ENCODE measurements at regions not wholly inside any gene's neighbourhood (a gene's known extent, or its start where the extent isn't known, plus 50 kb on each side); places are given as distances from the start of the nearest gene placed in this dataset.

DNA sequence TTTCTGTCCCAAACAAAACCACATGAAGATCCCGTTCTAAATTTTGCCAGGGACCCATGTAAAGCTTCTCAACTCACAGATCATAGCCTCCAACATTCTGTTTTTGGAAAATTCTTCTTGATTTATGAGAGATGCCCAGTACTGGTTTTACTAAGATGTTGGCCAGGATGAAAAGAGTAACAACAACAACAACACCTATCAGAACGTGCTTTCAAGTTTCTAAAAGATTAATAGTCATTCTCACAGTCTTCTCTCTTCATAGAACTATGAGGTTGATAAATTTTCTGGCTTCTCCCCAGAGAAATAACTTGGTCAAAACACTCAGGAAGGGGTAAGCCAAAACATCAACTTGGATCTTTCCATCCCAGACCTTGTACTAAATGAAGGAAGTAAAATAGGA, 567.5 kb upstream of the IGFBP3 start:
- no peak for DNase-seq
- no peaks in the 10 kb centered on the region for H3K9me3 ChIP-seq
- H3K27ac ChIP-seq: peak overlapping the region; percentile 77 to 79
- no peak for TF ChIP-seq POLR2A (IDR thresholded peaks at IDR 0.05)
- TF ChIP-seq, protein P1, sequence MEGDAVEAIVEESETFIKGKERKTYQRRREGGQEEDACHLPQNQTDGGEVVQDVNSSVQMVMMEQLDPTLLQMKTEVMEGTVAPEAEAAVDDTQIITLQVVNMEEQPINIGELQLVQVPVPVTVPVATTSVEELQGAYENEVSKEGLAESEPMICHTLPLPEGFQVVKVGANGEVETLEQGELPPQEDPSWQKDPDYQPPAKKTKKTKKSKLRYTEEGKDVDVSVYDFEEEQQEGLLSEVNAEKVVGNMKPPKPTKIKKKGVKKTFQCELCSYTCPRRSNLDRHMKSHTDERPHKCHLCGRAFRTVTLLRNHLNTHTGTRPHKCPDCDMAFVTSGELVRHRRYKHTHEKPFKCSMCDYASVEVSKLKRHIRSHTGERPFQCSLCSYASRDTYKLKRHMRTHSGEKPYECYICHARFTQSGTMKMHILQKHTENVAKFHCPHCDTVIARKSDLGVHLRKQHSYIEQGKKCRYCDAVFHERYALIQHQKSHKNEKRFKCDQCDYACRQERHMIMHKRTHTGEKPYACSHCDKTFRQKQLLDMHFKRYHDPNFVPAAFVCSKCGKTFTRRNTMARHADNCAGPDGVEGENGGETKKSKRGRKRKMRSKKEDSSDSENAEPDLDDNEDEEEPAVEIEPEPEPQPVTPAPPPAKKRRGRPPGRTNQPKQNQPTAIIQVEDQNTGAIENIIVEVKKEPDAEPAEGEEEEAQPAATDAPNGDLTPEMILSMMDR (IDR thresholded peaks at IDR 0.05): no peak
- H3K4me1 ChIP-seq: peaks cover 7 to 20% of the 10 kb centered on the region in 2 donors
- H3K36me3 ChIP-seq: no peaks in the 10 kb centered on the region
- no peak overlapping the region for H3K4me3 ChIP-seq
- intact Hi-C loops (cut with DNase I; ENCODE audit: low total_unique reads): no loop called here
- H3K27me3 ChIP-seq: no peaks in the 10 kb centered on the region

DNA sequence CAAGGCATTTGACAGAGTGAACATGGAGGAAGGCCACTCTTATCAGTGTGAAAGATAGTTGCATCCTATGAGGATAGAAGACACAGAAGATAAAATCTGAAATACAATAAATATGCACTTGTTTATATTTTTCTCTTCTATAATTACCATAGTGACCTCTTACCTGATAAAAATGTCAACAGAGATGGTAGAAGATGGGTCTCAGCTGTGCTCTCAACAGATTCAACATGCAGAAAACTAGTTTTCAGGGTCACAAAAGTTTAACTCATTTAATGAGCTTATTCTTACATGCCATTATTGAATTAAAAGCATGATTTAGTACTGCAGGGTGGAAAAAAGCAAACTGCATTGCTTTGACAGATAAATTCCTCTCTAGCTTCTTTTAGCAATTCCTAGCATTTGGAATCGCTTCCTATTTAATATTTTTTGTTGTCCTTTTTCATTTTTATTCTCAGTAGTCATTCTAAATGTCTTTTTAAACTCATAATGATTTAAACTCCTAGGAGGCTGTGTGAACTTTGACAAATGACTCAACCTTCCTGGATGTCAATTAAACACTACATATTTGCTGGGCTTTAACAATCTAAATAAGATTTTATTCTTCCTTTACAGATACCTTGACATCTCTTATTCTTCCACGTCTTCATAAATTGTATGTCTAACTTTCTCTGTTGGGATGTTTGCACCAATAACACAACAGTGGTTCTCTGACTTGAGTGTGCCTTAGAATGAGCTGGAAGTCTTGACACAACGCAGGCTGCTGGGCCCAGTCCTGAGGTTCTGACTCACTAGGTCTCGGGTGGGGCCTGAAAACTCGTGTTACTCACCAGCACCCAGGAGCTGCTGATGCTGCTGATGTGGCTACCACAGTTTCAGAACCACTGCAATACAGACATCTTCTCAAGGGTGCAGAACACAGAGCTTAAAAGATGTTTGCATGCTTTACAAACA, 565.5 kb upstream of the IGFBP3 start:
- Histone ChIP-seq H3K27me3 (no peaks in the 10 kb centered on the region), H3K4me1 (peaks cover 7 to 16% of the 10 kb centered on the region in 2 donors), H3K36me3 (no peaks in the 10 kb centered on the region), H3K9me3 (no peaks in the 10 kb centered on the region), H3K27ac (peak overlapping the region; percentile 77 to 79), H3K4me3 (no peak overlapping the region)
- no peak for TF ChIP-seq POLR2A (IDR thresholded peaks at IDR 0.05)
- TF ChIP-seq, protein P1 (IDR thresholded peaks at IDR 0.05): no peak
- DNase-seq: peak; percentile 74 to 89
- intact Hi-C loops (cut with DNase I; ENCODE audit: low total_unique reads): no loop called here

DNA sequence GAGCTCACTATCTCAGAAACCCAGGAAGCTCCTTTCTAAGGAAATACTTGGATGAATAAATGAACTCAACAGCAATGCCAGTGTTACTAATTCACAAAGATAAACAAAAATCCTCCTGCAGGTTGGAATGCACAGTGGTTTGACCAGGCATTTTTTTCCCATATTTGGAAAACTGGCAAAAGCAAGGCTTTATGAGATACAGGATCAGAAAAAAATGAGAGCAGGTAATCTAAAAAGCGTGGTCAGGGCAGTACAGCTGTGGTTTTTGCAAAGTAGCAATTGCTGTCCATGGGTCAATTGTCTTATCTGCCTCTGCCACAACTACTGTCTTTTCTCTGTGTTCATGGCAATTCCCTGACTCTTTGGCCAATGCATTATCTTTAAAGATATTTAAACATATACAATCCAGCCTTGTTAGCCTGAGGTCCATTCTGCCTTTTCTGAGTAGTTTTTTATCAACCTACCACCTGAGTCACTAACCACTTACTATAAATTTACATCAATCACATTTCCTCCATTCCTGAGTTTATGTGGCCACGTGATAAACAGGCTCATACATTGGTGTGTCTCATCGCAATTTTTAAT, 564.5 kb upstream of the IGFBP3 start:
- Histone ChIP-seq H3K36me3 (no peaks in the 10 kb centered on the region), H3K4me3 (no peak overlapping the region), H3K27ac (peak overlapping the region; percentile 77 to 79), H3K27me3 (no peaks in the 10 kb centered on the region), H3K4me1 (peaks cover 7 to 16% of the 10 kb centered on the region in 2 donors), H3K9me3 (no peaks in the 10 kb centered on the region)
- TF ChIP-seq, protein P1 (IDR thresholded peaks at IDR 0.05): no peak
- no peak for DNase-seq
- intact Hi-C loops (cut with DNase I; ENCODE audit: low total_unique reads): no loop called here

DNA sequence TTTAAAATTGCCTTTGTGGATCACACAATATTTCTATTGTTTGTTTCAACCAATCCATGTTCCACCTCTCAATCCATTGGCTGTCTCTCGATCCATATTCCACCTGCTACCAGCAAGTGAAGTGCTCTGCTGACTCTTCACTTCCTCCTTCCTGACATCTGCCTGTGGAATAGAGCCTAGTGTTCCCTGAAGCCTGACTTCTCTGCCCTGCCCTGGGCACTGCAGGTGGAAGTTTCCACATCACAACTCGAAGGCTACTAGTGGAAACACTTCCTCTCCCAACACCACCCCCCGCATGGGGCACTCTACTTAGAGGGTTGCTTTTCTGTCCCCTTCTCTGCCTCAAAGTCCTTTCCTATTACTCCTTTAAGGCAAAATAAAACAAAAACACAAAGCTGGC, 563.8 kb upstream of the IGFBP3 start:
- Histone ChIP-seq H3K27me3 (no peaks in the 10 kb centered on the region), H3K4me3 (no peak overlapping the region), H3K27ac (peak overlapping the region; percentile 77 to 79), H3K36me3 (no peaks in the 10 kb centered on the region), H3K9me3 (no peaks in the 10 kb centered on the region), H3K4me1 (peaks cover 7 to 16% of the 10 kb centered on the region in 2 donors)
- no peak for DNase-seq
- TF ChIP-seq, protein P1 (IDR thresholded peaks at IDR 0.05): no peak
- no peak for TF ChIP-seq POLR2A (IDR thresholded peaks at IDR 0.05)
- intact Hi-C loops (cut with DNase I; ENCODE audit: low total_unique reads): no loop called here

DNA sequence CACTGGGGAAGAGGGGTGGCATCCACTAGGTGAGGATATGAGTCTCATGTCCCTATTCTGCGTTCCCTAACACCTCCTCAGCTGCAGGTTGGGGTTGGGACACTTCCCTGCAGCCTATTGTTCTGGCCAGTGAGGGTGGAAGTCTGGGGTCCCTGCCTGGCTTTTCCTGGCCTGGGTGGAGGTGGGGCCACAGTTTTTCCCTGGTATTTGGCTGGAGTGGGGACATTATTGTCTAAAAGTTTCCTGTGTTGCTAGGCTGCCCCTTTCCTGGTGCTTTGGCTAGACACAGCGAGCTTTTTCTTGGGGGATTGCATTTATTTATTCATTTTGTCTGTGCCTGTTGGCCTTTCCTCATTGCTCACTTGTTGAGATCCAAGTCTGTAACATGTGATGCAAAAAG, 559.5 kb upstream of the IGFBP3 start:
- H3K36me3 ChIP-seq: no peaks in the 10 kb centered on the region
- no peaks in the 10 kb centered on the region for H3K27me3 ChIP-seq
- H3K27ac ChIP-seq: no peak overlapping the region
- no peaks in the 10 kb centered on the region for H3K9me3 ChIP-seq
- intact Hi-C loops (cut with DNase I; ENCODE audit: low total_unique reads): no loop called here
- no peak overlapping the region for H3K4me3 ChIP-seq
- DNase-seq: no peak
- no peaks in the 10 kb centered on the region for H3K4me1 ChIP-seq
- TF ChIP-seq POLR2A (IDR thresholded peaks at IDR 0.05): no peak
- TF ChIP-seq, protein P1 (IDR thresholded peaks at IDR 0.05): no peak
